GM21447 (cell line): ENCODE measurements at regions not wholly inside any gene's neighbourhood (a gene's known extent, or its start where the extent isn't known, plus 50 kb on each side); places are given as distances from the start of the nearest gene placed in this dataset.
A peak's percentile ranks its signal among the peaks of the same experiment; 100 is the strongest.
"Not testable (repeated sequence)": the region's sequence is repeated elsewhere in the genome, so short reads cannot be mapped to it uniquely, and the experiment has no call there.

Source experiments
- ATAC-seq: cut with Tn5 transposase; IDR thresholded peaks from one replicate; pipeline ENCODE4 v1.9.1; 2021; ENCODE audit not compliant: unreplicated experiment

DNA sequence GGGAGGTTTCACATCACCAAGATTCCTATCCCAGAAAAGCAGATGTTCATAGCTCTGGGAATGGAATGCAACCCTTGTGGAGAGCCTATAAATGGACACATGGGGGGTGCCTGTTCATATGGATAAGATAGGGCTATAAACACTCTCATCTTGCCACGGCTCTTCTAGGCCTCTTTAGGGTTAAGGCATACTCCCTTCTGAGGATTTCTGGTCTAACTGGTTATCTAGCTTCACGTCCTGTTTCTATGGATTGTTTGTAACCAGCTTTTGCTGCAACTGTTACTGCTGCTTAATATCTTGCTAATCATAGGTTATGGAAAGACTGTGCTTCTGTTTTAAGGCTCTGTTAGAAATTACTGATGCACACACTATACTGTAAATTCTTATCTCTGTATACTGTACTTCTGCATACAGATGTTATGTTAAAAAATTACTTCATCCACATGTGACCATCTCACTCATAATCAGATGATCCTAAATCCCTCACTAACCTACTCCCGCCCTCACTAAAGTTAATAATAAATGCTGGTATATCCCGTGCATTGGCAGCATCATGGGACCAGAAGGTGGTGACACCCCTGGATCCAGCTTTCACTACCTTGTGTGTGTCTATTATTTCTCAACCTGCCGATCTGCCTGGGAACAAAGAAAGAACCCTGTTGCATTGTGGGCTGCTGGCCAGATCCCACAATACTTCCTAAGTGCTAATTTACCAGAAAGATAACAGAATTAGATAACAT is 68.7 kb downstream of the PRKAB2 start:
- not testable (repeated sequence) for ATAC-seq

DNA sequence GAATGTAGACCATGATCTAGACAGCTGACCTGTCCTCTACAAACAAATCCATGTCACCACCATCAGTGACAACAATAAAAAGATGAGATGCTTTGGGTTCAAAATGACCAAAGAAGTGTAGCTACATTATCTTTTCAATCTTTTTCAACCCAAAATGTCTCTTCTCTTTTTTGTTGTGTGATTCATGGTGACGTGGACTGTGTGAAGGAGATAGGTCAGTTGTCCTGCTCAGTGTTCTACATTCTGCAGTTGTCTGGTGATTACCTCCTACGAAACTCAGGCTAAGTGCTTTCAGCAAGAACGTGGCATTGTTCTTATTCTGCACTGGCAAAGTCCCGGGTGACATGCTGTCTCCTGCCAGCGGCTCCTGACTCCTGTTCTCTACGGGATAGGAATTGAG is 73.1 kb downstream of the PRKAB2 start:
- no peak for ATAC-seq

DNA sequence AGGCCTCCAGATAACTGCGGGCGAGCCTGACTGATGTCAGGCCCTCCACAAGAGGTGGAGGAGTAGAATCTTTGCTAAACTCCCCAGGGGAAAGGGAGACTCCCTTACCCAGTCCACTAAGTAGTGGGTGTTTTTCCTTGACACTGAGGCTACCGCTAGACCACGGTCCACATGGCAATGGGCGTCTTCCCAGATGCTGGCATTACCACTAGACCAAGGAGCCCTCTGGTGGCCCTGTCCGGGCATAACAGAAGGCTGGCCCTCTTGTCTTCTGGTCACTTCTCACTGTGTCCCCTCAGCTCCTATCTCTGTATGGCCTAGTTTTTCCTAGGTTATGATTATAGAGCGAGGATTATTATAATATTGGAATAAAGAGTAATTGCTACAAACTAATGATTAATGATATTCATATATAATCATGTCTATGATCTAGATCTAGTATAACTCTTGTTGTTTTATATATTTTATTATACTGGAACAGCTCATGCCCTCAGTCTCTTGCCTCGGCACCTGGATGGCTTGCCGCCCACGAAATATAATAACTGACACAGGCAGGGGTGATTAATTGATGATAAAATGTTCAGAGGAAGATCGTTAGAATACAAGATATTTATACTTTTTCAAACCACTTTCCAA is 73.8 kb downstream of the PRKAB2 start:
- ATAC-seq, result not testable (repeated sequence)

DNA sequence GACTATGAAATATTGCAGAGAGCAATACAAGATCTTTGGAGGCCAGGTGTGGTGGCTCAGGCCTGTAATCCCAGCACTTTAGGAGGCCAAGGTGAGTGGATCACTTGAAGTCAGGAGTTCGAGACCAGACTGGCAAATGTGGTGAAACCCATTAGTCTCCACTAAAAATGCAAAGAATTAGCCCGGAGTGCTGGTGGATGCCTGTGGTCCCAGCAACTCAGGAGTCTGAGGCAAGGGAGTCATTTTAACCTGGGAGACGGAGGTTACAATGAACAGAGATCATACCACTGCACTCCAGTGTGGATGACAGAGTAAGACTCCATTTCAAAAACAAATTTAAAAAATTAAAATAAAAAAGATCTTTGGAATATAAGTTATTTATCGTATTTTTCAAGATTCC is 76.6 kb downstream of the PRKAB2 start:
- ATAC-seq, result no peak

DNA sequence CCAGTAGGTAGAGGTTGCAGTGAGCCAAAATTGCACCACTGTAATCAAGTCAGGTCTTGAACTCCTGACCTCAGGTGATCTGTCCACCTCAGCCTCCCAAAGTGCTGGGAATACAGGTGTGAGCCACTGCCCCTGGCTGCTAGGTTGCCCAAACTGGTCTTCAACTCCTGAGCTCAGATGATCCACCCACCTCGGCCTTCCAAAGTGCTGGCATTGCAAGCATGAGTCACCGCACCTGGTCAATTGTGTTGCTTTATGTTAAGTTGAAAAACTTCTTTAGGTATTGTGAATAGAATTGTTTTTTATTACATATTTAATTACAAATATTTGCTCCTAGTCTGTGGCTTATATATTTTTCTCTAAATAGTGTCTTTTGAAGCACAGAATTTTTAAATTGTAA is 80.5 kb downstream of the PRKAB2 start:
- no peak for ATAC-seq

DNA sequence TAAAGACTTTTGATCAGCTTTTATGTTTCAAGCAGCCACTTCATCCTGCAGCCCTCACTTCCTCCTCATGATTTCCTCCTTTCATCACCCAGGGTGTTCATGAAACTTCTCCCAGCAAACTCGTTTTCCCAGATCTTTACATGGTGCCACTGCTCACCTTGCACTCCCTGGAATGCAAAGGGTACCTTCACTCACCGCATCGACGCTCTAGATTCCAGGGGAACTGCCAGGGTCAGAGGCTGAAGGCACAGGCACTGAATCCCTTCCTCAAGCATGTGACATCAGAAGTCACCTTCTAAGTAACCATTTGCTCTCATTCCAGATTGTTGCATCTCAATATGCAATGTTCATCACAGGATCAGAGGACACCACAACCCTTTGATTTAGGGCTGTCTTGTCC is 82.8 kb downstream of the PRKAB2 start:
- ATAC-seq, result no peak

DNA sequence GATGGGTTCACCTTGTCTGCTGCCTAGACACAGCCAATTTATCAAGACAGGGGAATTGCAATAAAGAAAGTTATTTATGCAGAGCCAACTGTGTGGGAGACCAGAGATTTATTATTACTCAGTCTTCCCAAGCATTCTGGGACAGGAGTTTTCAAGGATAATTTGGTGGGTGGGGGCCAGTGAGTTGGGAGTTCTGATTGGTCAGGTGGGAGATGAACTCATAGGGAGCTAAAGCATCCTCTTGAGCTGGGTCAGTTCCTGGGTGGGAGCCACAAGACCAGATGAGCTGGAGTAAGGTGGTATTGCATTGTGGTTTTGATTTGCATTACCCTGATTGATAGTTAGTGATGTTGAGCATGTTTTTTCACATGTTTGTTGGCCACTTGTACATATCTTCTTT is 86.1 kb downstream of the PRKAB2 start:
- ATAC-seq, result no peak

DNA sequence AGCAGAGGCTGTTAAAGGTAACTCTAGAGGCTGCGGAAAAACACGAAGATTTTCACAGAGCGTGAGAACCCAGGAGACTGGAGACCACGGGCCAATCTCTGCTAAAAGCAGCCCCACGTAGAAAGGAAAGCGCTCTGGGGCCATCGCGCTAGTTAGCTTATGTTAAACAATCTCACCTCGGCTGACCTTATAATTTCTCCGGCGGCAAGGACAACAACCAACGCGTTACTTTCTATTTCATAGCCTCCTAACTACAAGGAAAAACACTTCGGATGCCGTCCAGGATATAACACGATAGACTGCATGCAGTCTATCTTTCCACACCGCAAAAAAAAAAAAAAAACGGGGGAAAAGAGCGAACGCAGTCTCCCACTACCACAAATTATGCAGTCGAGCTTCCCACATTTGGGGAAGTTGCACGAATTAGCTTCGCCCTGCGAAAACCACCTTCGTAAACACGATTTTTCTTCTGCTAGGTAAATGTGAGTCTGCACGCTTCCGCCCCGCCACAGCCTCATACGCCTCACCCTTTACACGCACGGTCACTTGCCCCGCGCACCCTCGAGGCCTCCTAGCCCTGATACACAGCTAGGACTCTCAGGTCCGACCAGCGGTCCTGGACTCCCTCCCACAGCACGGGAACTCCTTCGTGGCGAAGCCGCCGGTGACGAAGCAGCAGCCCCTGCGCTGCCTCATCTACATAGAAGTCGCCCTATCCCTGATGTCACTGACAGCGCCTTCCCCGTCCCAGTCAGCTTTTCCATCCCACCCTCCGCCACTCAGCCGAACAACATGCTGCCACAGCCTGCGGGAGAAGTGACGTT is 87.8 kb downstream of the PRKAB2 start:
- peak; percentile 76 for ATAC-seq

DNA sequence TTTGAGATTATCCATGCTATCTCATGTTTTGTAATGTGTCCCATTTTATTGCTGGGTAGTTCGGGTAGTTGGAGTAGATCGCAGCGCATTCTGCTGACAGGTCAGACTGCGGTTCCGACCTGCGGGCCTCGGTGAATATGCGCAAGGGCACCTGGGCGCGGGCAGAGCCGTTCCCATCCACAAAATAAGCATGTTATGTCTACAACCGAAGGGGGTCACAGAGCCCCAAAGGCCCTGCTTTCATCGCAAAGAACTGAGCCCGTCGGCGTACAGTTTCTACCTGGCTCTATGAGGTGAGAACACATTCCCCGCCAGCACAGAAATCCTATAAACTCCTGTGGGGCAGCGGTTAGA is 88.4 kb downstream of the PRKAB2 start:
- ATAC-seq, result no peak

DNA sequence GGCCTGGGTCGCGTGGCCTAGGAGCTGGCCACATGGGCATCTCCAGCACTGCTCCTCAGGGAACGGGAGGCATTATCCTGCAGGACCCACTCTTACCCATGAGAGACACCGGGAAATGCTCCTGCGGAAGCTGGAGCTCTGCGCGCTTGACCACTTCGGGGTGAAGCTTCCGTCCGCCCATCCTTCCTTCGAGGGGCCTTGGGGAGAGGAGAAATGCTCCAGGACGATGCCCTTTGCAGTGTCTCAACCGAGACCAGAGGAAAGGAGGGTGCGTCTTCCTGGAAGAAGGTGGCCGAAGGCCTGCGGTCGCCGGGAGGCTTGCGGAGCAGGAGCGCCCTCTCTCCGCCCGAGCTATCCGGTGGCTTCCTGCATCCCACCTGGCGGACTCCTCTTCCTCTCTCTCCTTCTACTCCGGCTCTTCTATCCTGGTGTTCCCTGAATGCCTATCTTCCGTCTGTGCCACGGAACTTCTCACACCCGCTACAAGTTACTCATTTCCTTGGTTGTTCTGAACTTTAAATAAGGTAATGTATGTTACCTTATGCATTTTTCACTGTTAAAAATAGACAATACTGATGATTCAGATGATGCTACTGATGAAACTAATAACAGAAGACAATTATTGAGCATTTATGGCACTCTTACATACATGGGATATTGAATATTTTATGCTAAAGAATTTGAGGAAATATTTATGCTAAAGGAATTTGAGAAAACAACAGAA is 91.4 kb downstream of the PRKAB2 start:
- ATAC-seq, result no peak

DNA sequence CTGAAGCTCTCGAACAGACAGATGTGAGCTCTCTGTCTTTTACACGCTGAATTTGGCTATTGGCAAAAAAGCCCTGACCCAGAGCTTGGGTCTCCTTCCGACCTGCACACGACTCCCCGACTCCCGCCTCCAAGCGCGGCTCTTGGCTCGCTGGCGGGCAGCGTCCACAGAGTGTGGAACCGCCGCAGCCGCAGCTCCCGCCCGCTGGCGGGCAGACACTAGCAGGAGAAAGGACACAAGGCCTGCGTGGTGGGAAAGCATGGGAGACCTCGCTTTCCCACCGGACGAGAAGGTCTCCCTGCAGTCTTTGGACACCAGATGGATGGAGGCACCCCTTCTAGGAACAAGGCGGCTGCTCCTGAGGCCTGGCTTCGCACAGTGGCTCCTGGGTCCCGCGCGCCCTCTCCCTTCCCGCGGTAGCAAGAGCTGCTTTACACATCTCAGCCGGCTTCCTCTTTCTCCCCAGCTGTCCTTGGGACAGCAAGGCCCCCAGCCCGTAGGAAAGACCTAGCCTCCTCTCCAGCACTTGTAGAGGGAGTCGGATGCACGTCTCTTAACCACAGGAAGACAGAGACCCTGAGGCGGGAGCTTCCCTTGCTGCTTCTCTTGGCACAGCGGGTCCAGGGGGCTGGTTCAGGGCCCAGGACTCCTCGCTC is 92.1 kb downstream of the PRKAB2 start:
- ATAC-seq, result no peak

DNA sequence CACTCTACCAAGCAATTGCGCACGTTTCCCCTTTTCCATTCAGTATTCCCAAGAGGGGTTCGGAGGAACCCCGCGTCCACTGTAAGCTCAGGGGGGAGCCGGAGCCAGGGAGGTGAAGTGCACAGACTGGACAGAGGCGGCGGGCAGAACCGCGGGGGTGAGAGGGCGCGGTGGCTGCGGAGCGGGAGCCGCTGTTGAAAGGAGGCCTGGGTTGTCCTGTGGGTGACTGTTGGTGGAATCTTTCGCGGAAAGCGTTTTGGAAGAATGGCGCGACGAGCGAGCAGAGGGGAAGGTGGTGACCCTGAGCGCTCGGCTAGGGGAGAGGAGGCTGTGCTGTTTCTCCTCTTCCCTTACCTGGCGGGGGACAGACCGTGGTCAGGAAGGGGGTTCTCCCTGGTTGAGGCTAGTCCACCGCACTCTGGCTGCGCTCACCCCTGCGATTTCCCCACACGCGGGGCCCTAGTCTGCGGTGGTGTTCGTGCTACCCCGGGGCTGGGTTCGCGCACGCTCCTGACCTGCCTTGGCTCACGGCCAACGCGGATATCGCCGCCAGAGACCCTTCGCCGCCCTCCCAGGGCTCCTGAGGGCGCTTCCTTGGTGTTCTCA is 92.8 kb downstream of the PRKAB2 start:
- ATAC-seq, result no peak

DNA sequence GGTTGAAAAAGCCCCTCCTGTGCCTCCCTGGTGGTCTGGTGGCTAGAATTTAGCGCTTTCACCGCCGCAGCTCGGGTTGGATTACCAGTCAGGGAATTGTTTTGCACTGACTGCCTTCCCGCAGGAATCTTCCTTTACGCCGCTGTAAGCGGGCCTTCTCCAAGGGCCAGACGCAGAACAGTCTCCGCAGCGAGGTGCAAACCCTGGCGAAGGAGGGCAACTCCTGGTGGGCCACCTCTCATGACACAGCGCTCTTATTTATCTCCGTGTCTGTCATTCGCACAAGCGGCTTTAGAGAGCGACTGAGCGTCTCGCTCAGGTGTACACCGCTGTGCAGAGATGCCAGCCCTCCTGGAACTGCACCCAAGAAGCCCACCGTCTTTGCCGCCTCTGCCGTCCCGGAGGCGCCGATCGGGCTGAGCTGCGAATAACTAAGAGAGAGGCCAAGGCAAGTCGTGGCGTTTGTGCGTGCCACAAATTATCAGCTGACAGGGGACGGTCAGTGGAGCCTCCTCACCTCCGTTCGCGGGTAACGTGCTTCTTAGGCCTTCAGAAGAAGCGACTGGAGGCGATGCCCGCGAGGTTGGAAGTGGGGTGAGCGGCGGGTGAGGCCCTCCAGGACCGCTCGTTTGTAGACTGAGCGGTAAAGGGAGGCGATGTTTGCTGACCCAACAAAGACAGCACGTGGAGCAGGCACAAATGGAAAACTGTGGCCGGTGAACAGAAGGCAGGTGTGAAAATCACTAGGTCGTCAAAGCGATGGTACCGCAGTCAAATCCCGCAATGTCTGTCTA is 93.5 kb downstream of the PRKAB2 start:
- ATAC-seq, result no peak

DNA sequence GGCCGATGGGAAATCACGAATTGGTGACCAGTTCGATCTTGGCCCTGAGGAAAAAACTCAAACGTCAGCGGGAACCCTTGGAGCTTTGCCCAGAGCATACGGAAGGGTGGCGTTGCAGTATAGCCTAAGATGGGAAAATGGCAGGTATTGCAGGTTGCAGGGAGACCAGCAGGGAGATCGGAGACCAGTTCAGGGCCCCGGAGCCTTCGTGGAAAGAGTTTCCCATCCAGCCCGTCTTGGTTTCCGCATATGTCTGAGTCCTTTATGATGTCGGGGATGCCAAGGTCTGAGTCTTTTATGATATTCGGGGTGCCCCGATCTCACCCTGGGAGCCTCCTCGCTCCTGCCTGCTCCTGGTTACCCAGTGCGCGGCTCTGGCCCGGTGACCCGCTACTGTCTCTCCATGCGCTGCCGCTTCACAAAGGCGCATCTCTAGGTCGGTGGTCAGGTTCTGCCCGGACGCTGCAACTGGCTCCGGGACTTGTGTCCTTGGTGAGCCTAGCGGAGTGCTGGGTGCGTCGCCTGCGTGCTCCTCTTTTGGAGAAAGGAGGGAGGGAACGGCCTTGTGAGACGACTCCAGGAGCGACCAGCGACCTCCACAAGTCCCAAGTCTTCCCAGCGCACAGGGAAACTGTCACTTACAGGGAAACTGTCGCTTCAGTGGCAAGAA is 94.2 kb downstream of the PRKAB2 start:
- ATAC-seq, result no peak

DNA sequence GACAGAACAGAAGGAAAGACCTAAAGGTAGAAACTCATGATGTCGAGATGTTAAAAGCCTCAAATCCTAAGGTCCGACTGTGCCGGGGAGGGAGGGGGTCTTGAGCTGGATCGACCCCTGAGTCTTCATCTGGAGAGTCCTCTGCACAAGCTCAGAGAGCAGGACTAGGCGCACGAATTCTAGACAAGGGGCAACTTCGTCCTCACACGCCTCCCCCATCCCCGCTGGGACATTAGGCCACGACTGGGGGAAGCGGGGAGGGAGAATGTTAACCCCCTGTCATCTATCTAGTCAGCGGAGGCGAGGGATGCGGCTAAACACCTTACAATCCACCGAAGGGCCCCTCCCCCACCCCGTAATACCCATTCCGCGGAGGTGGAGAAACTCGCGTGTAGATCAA is 94.7 kb downstream of the PRKAB2 start:
- ATAC-seq, result no peak

DNA sequence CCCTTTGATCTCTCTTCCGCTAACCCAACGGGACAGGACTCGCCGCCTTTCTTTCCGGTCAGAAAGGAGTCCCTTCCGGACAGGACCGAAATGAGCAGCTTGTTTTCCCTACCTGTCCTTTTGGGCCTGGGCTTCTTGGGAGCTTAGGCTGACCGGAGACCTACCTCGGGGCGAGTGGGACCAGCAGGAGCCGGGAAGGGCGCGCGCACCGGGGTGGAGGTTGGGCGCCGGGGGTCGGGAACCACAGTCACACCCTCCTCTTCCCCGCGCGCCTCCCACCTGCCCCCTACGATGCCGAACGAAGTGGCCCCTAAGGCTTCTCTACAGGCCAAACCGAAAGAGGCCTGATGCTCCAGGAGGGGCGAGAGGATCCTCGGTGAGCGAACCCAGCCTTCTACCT is 95.2 kb downstream of the PRKAB2 start:
- ATAC-seq, result no peak

DNA sequence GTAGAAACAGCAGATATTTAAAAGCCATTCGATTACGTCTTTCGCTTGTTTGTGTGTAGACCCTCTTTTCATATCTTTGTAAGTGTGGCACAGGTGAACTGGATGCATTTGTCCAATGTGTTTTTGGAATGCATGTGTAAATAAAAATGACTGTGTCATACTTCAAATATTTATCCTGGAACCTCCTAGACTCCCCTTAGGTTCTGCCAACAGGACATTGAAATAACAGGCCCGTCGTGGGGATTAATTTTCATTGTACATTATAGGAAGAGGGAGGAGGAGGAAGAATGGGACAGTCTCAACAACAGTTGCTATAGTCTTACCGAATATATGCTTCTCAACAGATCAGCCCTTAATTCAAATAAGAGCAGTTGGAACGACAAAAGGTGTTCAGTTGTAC is 95.8 kb downstream of the PRKAB2 start:
- ATAC-seq, result no peak

DNA sequence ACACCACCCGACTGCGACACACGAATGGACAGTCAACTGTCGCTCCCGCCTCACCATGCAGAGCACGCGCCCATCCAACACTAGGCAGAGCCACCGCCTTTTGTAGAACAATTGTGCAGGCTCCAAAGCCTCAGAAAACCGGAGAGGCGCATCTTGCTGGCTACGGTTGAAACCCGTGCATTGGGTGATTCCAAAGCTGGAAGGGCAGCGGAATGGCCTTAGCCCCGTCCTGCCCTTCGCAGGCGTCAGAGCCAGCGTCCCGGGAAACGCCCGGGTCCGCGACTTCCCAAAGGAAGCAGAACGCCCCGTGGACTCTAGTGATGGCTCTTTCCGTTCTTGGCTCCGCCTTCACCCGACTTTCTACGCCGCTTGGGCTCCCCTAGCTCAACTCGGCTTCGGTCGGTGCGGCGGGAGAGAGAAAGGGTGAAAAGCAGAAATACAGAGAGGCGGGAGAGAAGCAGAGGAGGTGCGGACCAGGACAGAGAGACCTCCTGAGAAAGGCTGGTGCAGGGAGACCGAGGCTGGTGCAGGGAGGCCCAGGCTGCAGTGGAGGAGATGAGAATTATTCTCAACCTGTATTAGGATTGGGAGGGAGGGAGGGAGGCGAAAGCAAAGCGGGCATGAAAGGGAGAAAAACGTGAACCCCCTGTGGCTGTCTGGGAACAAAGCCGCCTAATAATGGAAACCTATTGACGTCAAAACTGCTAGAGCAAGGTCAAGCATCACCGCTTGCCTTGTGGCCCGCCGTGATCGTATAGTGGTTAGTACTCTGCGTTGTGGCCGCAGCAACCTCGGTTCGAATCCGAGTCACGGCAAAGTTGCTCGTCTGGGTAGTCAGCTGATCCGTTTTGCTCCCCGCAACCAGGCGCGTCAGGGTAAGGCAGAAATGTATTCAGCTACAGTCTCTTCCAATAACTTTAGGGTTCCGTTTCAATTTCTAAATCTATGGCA is 99.5 kb downstream of the PRKAB2 start:
- no peak for ATAC-seq
